Left lung (tissue), 4 donors: ENCODE measurements at regions not wholly inside any gene's neighbourhood (a gene's known extent, or its start where the extent isn't known, plus 50 kb on each side); places are given as distances from the start of the nearest gene placed in this dataset.

Experiments used
- ATAC-seq: fragments of 200-7000 bp; cut with Tn5 transposase; one replicate; pipeline ENCODE4 v1.9.1; 2020; ENCODE audit warnings: moderate library complexity
- DNase-seq, 4 donors: peaks; one replicate each; pipeline ENCODE4 v3.0.0-alpha.2; 2013 to 2020
- H3K27ac ChIP-seq, 2 donors: fragments of 200-600 bp; sonication (generic) in 1 of 2; one replicate each; pipeline versions ENCODE4 v1.5.0 to v1.8.0; 2020 to 2021
- H3K27me3 ChIP-seq, 2 donors: fragments of 200-600 bp; sonication (generic) in 1 of 2; one replicate each; pipeline versions ENCODE4 v1.5.0 to v1.8.0; 2020 to 2021
- H3K36me3 ChIP-seq, 2 donors: fragments of 200-600 bp; sonication (generic) in 1 of 2; one replicate each; pipeline versions ENCODE4 v1.5.0 to v1.8.0; 2020 to 2021
- H3K4me1 ChIP-seq, 2 donors: fragments of 200-600 bp; one replicate each; pipeline ENCODE4 v1.8.0; 2021
- H3K4me3 ChIP-seq, 2 donors: fragments of 200-600 bp; sonication (generic) in 1 of 2; one replicate each; pipeline versions ENCODE4 v1.5.0 to v1.8.0; 2020 to 2021; ENCODE audit warnings: mild to moderate bottlenecking in 1 of 2
- H3K9me3 ChIP-seq, 2 donors: fragments of 200-600 bp; sonication (generic) in 1 of 2; one replicate each; pipeline versions ENCODE4 v1.5.0 to v1.8.0; 2020 to 2021
- intact Hi-C, 2 donors: fragments of 100-400 bp; cut with DNase I; formaldehyde crosslinking; loops; one replicate each; pipeline versions ENCODE4 v1.11.2 to v1.14.2; 2022
- TF ChIP-seq, protein P1 (sequence below), 2 donors: fragments of 200-600 bp; sonication (generic) in 1 of 2; IDR thresholded peaks; one replicate each; pipeline versions ENCODE4 v1.5.0 to v1.8.0; 2021; ENCODE audit warnings: antibody characterized with exemption in 2 of 2
- donor health status: DM: no; HTN: yes; CAD: no.
- donor health status: DM: no; HTN: no; CAD: no.

DNA sequence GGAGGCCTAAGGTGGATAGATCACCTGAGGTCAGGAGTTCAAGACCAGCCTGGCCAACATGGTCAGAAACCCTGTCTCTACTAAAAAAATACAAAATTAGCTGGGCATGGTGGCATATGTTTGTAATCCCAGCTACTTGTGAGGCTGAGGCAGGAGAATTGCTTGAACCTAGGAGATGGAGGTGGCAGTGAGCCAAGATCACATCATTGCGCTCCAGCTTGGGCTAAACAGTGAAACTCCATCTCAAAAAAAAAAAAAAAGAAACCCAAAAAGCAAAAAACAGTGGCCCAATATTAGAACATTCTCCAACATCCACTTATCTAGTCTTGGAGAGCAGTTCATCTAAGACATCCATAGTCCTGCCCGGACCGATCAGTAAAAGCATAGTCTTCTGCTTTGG, 260.4 kb downstream of the MREG start:
- intact Hi-C loops = no loop called here
- no peaks in the 10 kb centered on the region for H3K9me3 ChIP-seq
- TF ChIP-seq, protein P1, sequence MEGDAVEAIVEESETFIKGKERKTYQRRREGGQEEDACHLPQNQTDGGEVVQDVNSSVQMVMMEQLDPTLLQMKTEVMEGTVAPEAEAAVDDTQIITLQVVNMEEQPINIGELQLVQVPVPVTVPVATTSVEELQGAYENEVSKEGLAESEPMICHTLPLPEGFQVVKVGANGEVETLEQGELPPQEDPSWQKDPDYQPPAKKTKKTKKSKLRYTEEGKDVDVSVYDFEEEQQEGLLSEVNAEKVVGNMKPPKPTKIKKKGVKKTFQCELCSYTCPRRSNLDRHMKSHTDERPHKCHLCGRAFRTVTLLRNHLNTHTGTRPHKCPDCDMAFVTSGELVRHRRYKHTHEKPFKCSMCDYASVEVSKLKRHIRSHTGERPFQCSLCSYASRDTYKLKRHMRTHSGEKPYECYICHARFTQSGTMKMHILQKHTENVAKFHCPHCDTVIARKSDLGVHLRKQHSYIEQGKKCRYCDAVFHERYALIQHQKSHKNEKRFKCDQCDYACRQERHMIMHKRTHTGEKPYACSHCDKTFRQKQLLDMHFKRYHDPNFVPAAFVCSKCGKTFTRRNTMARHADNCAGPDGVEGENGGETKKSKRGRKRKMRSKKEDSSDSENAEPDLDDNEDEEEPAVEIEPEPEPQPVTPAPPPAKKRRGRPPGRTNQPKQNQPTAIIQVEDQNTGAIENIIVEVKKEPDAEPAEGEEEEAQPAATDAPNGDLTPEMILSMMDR (IDR thresholded peaks at IDR 0.05) = no peak
- H3K4me1 ChIP-seq = peaks cover 26 to 28% of the 10 kb centered on the region in 2 donors
- H3K36me3 ChIP-seq = no peaks in the 10 kb centered on the region
- DNase-seq (peak in 1 of 4 donors; percentile 45), ATAC-seq (no peak)
- no peak overlapping the region for H3K4me3 ChIP-seq
- H3K27me3 ChIP-seq = no peaks in the 10 kb centered on the region
- no peak overlapping the region for H3K27ac ChIP-seq

DNA sequence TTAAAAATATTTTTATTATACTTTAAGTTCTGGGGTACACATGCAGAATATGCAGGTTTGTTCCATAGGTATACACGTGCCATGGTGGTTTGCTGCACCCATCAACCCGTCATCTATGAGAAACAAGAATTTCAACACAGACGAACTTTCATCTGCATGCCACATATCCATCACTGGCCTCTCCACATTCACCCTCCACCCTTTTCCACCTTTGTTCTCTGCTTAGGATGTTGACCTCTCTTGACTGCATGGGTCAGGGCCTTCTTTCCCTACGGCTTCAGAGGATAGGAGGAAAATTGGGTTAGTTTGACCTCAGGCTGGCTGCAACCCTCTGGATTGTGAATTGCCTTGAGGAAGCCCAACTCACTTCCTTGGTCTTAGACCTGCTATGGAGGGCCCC, 260.9 kb downstream of the MREG start:
- no peak overlapping the region for H3K27ac ChIP-seq
- no peak overlapping the region for H3K4me3 ChIP-seq
- no peak for DNase-seq
- ATAC-seq = no peak
- no peaks in the 10 kb centered on the region for H3K9me3 ChIP-seq
- intact Hi-C loops = no loop called here
- no peaks in the 10 kb centered on the region for H3K27me3 ChIP-seq
- TF ChIP-seq, protein P1 (IDR thresholded peaks at IDR 0.05) = no peak
- H3K4me1 ChIP-seq = peaks cover 29 to 30% of the 10 kb centered on the region in 2 donors
- no peaks in the 10 kb centered on the region for H3K36me3 ChIP-seq

DNA sequence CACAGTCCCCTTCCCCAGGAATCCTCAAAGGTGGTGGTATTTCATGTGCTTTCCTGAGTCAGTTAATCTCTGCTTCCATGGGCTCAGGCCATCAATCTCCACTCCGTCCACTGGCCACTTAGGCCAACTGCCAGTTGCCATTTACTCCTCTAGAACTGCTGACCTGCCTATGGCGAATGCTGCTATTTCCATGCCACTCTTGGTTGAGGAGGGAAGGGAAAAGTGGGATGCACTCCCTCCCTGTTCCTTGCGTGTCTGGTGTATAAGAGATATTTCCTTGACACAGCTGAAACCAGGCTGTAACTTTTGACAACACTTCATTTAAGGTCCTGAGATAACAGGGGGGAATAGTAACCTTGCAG, 261.5 kb downstream of the MREG start:
- TF ChIP-seq, protein P1 (IDR thresholded peaks at IDR 0.05) = no peak
- peaks cover 32 to 33% of the 10 kb centered on the region in 2 donors for H3K4me1 ChIP-seq

DNA sequence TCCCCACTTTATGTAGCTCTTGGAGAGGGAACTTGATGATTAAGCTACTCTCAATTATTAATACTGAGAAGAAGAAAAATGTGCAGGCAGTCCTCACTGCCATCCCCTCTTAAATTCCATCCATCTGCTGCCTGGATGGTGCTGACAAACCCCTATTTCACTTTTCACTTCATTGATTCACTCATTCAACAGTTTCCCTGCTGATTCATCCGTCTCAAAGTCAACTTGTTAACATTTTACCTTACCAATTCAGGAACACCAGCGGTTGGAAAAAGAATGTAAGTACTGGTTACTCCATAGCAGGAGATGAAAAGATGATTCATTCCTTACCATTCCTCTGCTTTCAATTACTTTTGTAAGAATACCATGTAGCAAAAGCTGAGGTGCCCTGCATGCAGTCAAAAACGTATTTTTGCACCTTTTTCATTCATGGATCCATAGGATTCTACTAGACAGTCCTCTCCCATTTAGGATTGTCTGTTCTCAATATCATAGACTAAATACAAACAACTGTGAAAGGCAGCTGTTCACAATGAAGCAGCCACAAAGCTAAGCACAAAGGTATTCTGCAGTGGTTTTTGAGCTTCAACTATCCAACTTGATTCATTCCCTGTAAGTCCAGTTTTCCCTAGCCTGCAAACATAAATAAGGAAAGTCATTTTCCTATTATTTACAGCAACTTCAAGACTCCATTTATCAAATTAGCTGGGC, 262.0 kb downstream of the MREG start:
- Histone ChIP-seq H3K4me3 (no peak overlapping the region), H3K4me1 (peaks cover 34 to 37% of the 10 kb centered on the region in 2 donors), H3K27ac (no peak overlapping the region), H3K27me3 (no peaks in the 10 kb centered on the region), H3K9me3 (no peaks in the 10 kb centered on the region), H3K36me3 (no peaks in the 10 kb centered on the region)
- TF ChIP-seq, protein P1 (IDR thresholded peaks at IDR 0.05) = no peak
- intact Hi-C loops = no loop called here
- ATAC-seq (no peak), DNase-seq (no peak)

More for the DNA sequence above, 261.5 kb downstream of the MREG start:
- Histone ChIP-seq H3K9me3 (no peaks in the 10 kb centered on the region), H3K36me3 (no peaks in the 10 kb centered on the region), H3K4me3 (no peak overlapping the region), H3K27ac (no peak overlapping the region), H3K27me3 (no peaks in the 10 kb centered on the region)
- DNase-seq (no peak), ATAC-seq (no peak)
- intact Hi-C loops = no loop called here

DNA sequence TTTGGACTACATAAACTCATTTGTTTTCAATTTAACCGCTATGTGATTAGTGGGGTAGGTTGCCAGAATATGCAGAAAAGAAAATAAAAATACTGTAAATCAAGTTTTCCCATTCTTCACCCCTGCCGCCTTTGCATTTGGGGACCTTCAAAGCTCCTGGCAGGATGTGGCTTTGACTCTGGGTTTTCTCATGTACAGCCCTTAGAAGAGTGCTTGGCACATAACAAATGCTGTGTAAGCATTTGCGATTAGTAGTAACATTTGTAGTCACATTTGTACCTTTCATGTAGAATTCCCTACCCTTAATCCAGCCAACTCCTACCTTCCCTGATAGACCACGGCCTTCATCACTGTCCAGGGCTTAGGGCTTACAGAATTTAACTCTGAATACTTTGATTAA, 262.6 kb downstream of the MREG start:
- intact Hi-C loops = no loop called here
- Histone ChIP-seq H3K27ac (no peak overlapping the region), H3K9me3 (no peaks in the 10 kb centered on the region), H3K27me3 (no peaks in the 10 kb centered on the region), H3K36me3 (no peaks in the 10 kb centered on the region), H3K4me3 (no peak overlapping the region), H3K4me1 (peaks cover 34 to 37% of the 10 kb centered on the region in 2 donors)
- DNase-seq (no peak), ATAC-seq (no peak)
- TF ChIP-seq, protein P1 (IDR thresholded peaks at IDR 0.05) = no peak
